Activated T-cell treated with anti-CD3 and anti-CD28 coated beads, Interleukin-2, amount 50 U/mL, for 72 hours (primary cell): ENCODE measurements at regions not wholly inside any gene's neighbourhood (a gene's known extent, or its start where the extent isn't known, plus 50 kb on each side); places are given as distances from the start of the nearest gene placed in this dataset.

ENCODE experiments used
- ATAC-seq, 2 donors: fragments of 150-1000 bp; cut with Tn5 transposase; replicated peaks in 1 of 2; 2 replicates each; pipeline ENCODE4 v1.10.0; 2021; ENCODE audit warnings: moderate library complexity in 2 of 2, mild to moderate bottlenecking in 1 of 2
- DNase-seq, 2 donors: peaks; one replicate each; pipeline ENCODE4 v3.0.0; 2021 to 2022; ENCODE audit warnings: mixed read lengths in 1 of 2
- H3K27ac Mint-ChIP-seq: one replicate; pipeline ENCODE4 v1.8.0; 2022; ENCODE audit warnings: mild to moderate bottlenecking, moderate library complexity, mixed read lengths
- H3K27me3 Mint-ChIP-seq: one replicate; pipeline ENCODE4 v1.8.0; 2022; ENCODE audit warnings: low read depth, mixed read lengths
- H3K36me3 Mint-ChIP-seq, 2 donors: one replicate each; pipeline ENCODE4 v1.8.0; 2022; ENCODE audit warnings: mixed read lengths in 2 of 2, mild to moderate bottlenecking in 1 of 2; ENCODE audit not compliant: insufficient read depth in 2 of 2
- H3K4me1 Mint-ChIP-seq: one replicate; pipeline ENCODE4 v1.8.0; 2022; ENCODE audit warnings: low read depth, mixed read lengths
- H3K4me3 Mint-ChIP-seq, 2 donors: one replicate each; pipeline ENCODE4 v1.8.0; 2022; ENCODE audit warnings: mild to moderate bottlenecking in 2 of 2, mixed read lengths in 2 of 2, moderate library complexity in 2 of 2
- H3K9me3 Mint-ChIP-seq, 2 donors: one replicate each; pipeline ENCODE4 v1.8.0; 2022; ENCODE audit warnings: mixed read lengths in 2 of 2

- no peaks in the 10 kb centered on the region for H3K27me3 Mint-ChIP-seq
- ATAC-seq: no peak
- DNase-seq: no peak
- H3K27ac Mint-ChIP-seq: no peak overlapping the region
- no peaks in the 10 kb centered on the region for H3K4me1 Mint-ChIP-seq
- no peak overlapping the region for H3K4me3 Mint-ChIP-seq
- no peaks in the 10 kb centered on the region for H3K36me3 Mint-ChIP-seq
- no peaks in the 10 kb centered on the region for H3K9me3 Mint-ChIP-seq
These were observed 178.6 kb upstream of the PDE3A start for GRCh38 chr12:20189767-20190166.

GRCh38 chr12:20194171-20194570 lies 174.2 kb upstream of the PDE3A start:
- Mint-ChIP-seq H3K27ac (no peak overlapping the region), H3K9me3 (peaks cover 2 to 3% of the 10 kb centered on the region in 2 donors), H3K36me3 (no peaks in the 10 kb centered on the region), H3K4me1 (no peaks in the 10 kb centered on the region), H3K4me3 (no peak overlapping the region), H3K27me3 (no peaks in the 10 kb centered on the region)
- DNase-seq (no peak), ATAC-seq (no peak)

GRCh38 chr12:20196767-20197166 lies 171.6 kb upstream of the PDE3A start:
- Mint-ChIP-seq H3K9me3 (peaks cover 2 to 3% of the 10 kb centered on the region in 2 donors), H3K4me1 (no peaks in the 10 kb centered on the region), H3K27me3 (no peaks in the 10 kb centered on the region), H3K36me3 (no peaks in the 10 kb centered on the region), H3K27ac (no peak overlapping the region), H3K4me3 (no peak overlapping the region)
- no peak for DNase-seq
- ATAC-seq: no peak

GRCh38 chr12:20197411-20197810 lies 170.9 kb upstream of the PDE3A start:
- no peak for DNase-seq
- no peak for ATAC-seq
- Mint-ChIP-seq H3K4me3 (no peak overlapping the region), H3K4me1 (no peaks in the 10 kb centered on the region), H3K27ac (no peak overlapping the region), H3K9me3 (peaks cover 2 to 3% of the 10 kb centered on the region in 2 donors), H3K36me3 (no peaks in the 10 kb centered on the region), H3K27me3 (no peaks in the 10 kb centered on the region)

GRCh38 chr12:20199780-20200179 lies 168.6 kb upstream of the PDE3A start:
- no peaks in the 10 kb centered on the region for H3K27me3 Mint-ChIP-seq
- H3K36me3 Mint-ChIP-seq: no peaks in the 10 kb centered on the region
- no peak overlapping the region for H3K27ac Mint-ChIP-seq
- DNase-seq (no peak), ATAC-seq (no peak)
- H3K4me1 Mint-ChIP-seq: no peaks in the 10 kb centered on the region
- no peak overlapping the region for H3K4me3 Mint-ChIP-seq
- H3K9me3 Mint-ChIP-seq: peaks cover 2 to 3% of the 10 kb centered on the region in 2 donors

- H3K36me3 Mint-ChIP-seq: no peaks in the 10 kb centered on the region
- H3K4me1 Mint-ChIP-seq: no peaks in the 10 kb centered on the region
- DNase-seq (no peak), ATAC-seq (no peak)
- H3K27ac Mint-ChIP-seq: no peak overlapping the region
- no peak overlapping the region for H3K4me3 Mint-ChIP-seq
- no peaks in the 10 kb centered on the region for H3K27me3 Mint-ChIP-seq
- H3K9me3 Mint-ChIP-seq: peaks cover 2 to 3% of the 10 kb centered on the region in 2 donors
These were observed 166.6 kb upstream of the PDE3A start for GRCh38 chr12:20201733-20202132.

- Mint-ChIP-seq H3K36me3 (no peaks in the 10 kb centered on the region), H3K4me1 (no peaks in the 10 kb centered on the region), H3K9me3 (peaks cover 4% of the 10 kb centered on the region in 2 donors), H3K4me3 (no peak overlapping the region), H3K27ac (no peak overlapping the region), H3K27me3 (no peaks in the 10 kb centered on the region)
- ATAC-seq (no peak), DNase-seq (no peak)
These were observed 162.5 kb upstream of the PDE3A start for GRCh38 chr12:20205854-20206253.

GRCh38 chr12:20206410-20206809 lies 161.9 kb upstream of the PDE3A start:
- Mint-ChIP-seq H3K4me3 (no peak overlapping the region), H3K9me3 (peaks cover 4% of the 10 kb centered on the region in 2 donors), H3K27me3 (no peaks in the 10 kb centered on the region), H3K36me3 (no peaks in the 10 kb centered on the region), H3K4me1 (no peaks in the 10 kb centered on the region), H3K27ac (no peak overlapping the region)
- DNase-seq (no peak), ATAC-seq (no peak)

- H3K27me3 Mint-ChIP-seq: no peaks in the 10 kb centered on the region
- ATAC-seq (no peak), DNase-seq (no peak)
- H3K4me3 Mint-ChIP-seq: no peak overlapping the region
- no peaks in the 10 kb centered on the region for H3K36me3 Mint-ChIP-seq
- H3K27ac Mint-ChIP-seq: peak overlapping the region; percentile 42
- peaks cover 4% of the 10 kb centered on the region in 2 donors for H3K9me3 Mint-ChIP-seq
- H3K4me1 Mint-ChIP-seq: no peaks in the 10 kb centered on the region
These were observed 157.6 kb upstream of the PDE3A start for GRCh38 chr12:20210621-20211215.

GRCh38 chr12:20211541-20211940 lies 156.8 kb upstream of the PDE3A start:
- no peak overlapping the region for H3K27ac Mint-ChIP-seq
- no peak overlapping the region for H3K4me3 Mint-ChIP-seq
- no peaks in the 10 kb centered on the region for H3K27me3 Mint-ChIP-seq
- no peaks in the 10 kb centered on the region for H3K4me1 Mint-ChIP-seq
- peaks cover 0 to 2% of the 10 kb centered on the region in 2 donors for H3K36me3 Mint-ChIP-seq
- DNase-seq (no peak), ATAC-seq (no peak)
- H3K9me3 Mint-ChIP-seq: peaks cover 6 to 7% of the 10 kb centered on the region in 2 donors

GRCh38 chr12:20211981-20212421 lies 156.3 kb upstream of the PDE3A start:
- no peaks in the 10 kb centered on the region for H3K4me1 Mint-ChIP-seq
- H3K36me3 Mint-ChIP-seq: peaks cover 0 to 2% of the 10 kb centered on the region in 2 donors

GRCh38 chr12:20212658-20213555 lies 155.4 kb upstream of the PDE3A start:
- no peaks in the 10 kb centered on the region for H3K4me1 Mint-ChIP-seq
- peaks cover 6 to 7% of the 10 kb centered on the region in 2 donors for H3K9me3 Mint-ChIP-seq
- H3K27ac Mint-ChIP-seq: no peak overlapping the region
- no peak overlapping the region for H3K4me3 Mint-ChIP-seq
- H3K27me3 Mint-ChIP-seq: no peaks in the 10 kb centered on the region
- DNase-seq (no peak), ATAC-seq (no peak)
- peaks cover 0 to 2% of the 10 kb centered on the region in 2 donors for H3K36me3 Mint-ChIP-seq

More at GRCh38 chr12:20211981-20212421, 156.3 kb upstream of the PDE3A start:
- H3K27me3 Mint-ChIP-seq: no peaks in the 10 kb centered on the region
- ATAC-seq: no peak
- no peak overlapping the region for H3K4me3 Mint-ChIP-seq
- no peak overlapping the region for H3K27ac Mint-ChIP-seq
- DNase-seq: no peak
- H3K9me3 Mint-ChIP-seq: peaks cover 6 to 7% of the 10 kb centered on the region in 2 donors

GRCh38 chr12:20213723-20214625 lies 154.4 kb upstream of the PDE3A start:
- DNase-seq (no peak), ATAC-seq (no peak)
- Mint-ChIP-seq H3K9me3 (peaks cover 6 to 7% of the 10 kb centered on the region in 2 donors), H3K27ac (no peak overlapping the region), H3K4me3 (no peak overlapping the region), H3K27me3 (no peaks in the 10 kb centered on the region), H3K36me3 (peaks cover 0 to 2% of the 10 kb centered on the region in 2 donors), H3K4me1 (no peaks in the 10 kb centered on the region)
